ENCODE measurements at regions not wholly inside any gene's neighbourhood (a gene's known extent, or its start where the extent isn't known, plus 50 kb on each side); places are given as distances from the start of the nearest gene placed in this dataset.

DNA sequence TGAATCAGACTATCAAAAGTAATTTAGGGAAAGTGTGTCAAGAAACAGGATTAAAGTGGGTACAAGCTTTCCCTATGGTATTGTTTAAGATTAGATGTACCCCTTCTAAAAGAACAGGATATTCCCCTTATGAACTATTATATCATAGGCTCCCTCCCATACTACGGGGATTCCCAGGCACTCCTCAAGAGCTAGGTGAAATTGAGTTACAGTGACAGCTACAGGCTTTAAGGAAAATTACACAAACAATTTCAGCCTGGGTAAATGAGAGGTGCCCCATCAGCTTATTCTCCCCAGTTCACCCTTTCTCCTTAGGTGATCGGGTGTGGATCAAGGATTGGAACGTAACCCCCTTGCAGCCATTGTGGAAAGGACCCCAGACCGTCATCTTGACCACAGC, 240.8 kb upstream of the CNTN6 start:
- TF ChIP-seq, protein P1, sequence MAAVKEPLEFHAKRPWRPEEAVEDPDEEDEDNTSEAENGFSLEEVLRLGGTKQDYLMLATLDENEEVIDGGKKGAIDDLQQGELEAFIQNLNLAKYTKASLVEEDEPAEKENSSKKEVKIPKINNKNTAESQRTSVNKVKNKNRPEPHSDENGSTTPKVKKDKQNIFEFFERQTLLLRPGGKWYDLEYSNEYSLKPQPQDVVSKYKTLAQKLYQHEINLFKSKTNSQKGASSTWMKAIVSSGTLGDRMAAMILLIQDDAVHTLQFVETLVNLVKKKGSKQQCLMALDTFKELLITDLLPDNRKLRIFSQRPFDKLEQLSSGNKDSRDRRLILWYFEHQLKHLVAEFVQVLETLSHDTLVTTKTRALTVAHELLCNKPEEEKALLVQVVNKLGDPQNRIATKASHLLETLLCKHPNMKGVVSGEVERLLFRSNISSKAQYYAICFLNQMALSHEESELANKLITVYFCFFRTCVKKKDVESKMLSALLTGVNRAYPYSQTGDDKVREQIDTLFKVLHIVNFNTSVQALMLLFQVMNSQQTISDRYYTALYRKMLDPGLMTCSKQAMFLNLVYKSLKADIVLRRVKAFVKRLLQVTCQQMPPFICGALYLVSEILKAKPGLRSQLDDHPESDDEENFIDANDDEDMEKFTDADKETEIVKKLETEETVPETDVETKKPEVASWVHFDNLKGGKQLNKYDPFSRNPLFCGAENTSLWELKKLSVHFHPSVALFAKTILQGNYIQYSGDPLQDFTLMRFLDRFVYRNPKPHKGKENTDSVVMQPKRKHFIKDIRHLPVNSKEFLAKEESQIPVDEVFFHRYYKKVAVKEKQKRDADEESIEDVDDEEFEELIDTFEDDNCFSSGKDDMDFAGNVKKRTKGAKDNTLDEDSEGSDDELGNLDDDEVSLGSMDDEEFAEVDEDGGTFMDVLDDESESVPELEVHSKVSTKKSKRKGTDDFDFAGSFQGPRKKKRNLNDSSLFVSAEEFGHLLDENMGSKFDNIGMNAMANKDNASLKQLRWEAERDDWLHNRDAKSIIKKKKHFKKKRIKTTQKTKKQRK (IDR thresholded peaks at IDR 0.05; ENCODE audit: low read length) = no peak
- TF ChIP-seq ZNF224 (CRISPR knock-in tag; IDR thresholded peaks at IDR 0.05) (no peak), ADNP (CRISPR knock-in tag; IDR thresholded peaks at IDR 0.05) (no peak), ZNF790 (CRISPR knock-in tag; IDR thresholded peaks at IDR 0.05; ENCODE audit: borderline replicate concordance) (no peak), NFYB (CRISPR knock-in tag; IDR thresholded peaks at IDR 0.05) (no peak), MEF2D (CRISPR knock-in tag; IDR thresholded peaks at IDR 0.05) (no peak)
- TF ChIP-seq, protein P2, sequence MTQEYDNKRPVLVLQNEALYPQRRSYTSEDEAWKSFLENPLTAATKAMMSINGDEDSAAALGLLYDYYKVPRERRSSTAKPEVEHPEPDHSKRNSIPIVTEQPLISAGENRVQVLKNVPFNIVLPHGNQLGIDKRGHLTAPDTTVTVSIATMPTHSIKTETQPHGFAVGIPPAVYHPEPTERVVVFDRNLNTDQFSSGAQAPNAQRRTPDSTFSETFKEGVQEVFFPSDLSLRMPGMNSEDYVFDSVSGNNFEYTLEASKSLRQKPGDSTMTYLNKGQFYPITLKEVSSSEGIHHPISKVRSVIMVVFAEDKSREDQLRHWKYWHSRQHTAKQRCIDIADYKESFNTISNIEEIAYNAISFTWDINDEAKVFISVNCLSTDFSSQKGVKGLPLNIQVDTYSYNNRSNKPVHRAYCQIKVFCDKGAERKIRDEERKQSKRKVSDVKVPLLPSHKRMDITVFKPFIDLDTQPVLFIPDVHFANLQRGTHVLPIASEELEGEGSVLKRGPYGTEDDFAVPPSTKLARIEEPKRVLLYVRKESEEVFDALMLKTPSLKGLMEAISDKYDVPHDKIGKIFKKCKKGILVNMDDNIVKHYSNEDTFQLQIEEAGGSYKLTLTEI (CRISPR knock-in tag; conservative IDR thresholded peaks at IDR 0.05) = no peak
- TF ChIP-seq, protein P3, sequence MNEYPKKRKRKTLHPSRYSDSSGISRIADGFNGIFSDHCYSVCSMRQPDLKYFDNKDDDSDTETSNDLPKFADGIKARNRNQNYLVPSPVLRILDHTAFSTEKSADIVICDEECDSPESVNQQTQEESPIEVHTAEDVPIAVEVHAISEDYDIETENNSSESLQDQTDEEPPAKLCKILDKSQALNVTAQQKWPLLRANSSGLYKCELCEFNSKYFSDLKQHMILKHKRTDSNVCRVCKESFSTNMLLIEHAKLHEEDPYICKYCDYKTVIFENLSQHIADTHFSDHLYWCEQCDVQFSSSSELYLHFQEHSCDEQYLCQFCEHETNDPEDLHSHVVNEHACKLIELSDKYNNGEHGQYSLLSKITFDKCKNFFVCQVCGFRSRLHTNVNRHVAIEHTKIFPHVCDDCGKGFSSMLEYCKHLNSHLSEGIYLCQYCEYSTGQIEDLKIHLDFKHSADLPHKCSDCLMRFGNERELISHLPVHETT (CRISPR knock-in tag; conservative IDR thresholded peaks at IDR 0.05) = no peak

All from HepG2 (cell line).